Endothelial cell of umbilical vein (primary cell): ENCODE measurements at regions not wholly inside any gene's neighbourhood (a gene's known extent, or its start where the extent isn't known, plus 50 kb on each side); places are given as distances from the start of the nearest gene placed in this dataset.

ENCODE experiments used
- BruUV-seq: library from RNA; stranded (reverse); fragments of 400-500 nt; replicated peaks from 2 replicates; lab custom pipeline; 2021; lab: Mats Ljungman, UMichigan
- CTCF ChIA-PET: fragments of 300-600, 350-600 bp; sonication (Branson Sonifier 250); formaldehyde crosslinking; loops from one replicate; lab custom pipeline; 2021; ENCODE audit warnings: antibody characterized with exemption, inconsistent platforms; lab: Charles Lee
- POLR2A ChIA-PET: fragments of 300-600, 350-600 bp; sonication (Branson Sonifier 250); formaldehyde crosslinking; loops from one replicate; lab custom pipeline; 2021; ENCODE audit warnings: antibody characterized with exemption, inconsistent platforms; lab: Charles Lee
- DNase-seq: peaks from one replicate; pipeline ENCODE4 v3.0.0-alpha.2; 2011; ENCODE audit warnings: low read depth, low spot score
- FAIRE-seq: peaks from 2 replicates; lab custom pipeline; 2011; peaks lifted over from hg19 to GRCh38; lab: Jason Lieb, UNC
- H2AFZ ChIP-seq: 2 replicates; pipeline ENCODE4 v1.6.0; 2012; ENCODE audit warnings: low read depth, low read length, control low read depth, inconsistent platforms
- H3K27ac ChIP-seq: 2 replicates; pipeline ENCODE4 v1.5.1; 2011; ENCODE audit warnings: low read depth, mild to moderate bottlenecking, control low read depth, low read length, moderate library complexity; ENCODE audit not compliant: insufficient read depth
- H3K27me3 ChIP-seq, 2 experiments: 2 replicates each; pipeline versions ENCODE4 v1.6.0 to v1.6.1; 2011; ENCODE audit warnings: low read length in 2 of 2, mixed read lengths in 1 of 2; ENCODE audit not compliant: control insufficient read depth in 2 of 2, insufficient read depth in 2 of 2
- H3K36me3 ChIP-seq, 2 experiments: 2 replicates in 1 of 2; 3 replicates in 1 of 2; pipeline ENCODE4 v1.5.1; 2011; ENCODE audit warnings: low read length in 2 of 2, mild to moderate bottlenecking in 1 of 2, moderate library complexity in 1 of 2; ENCODE audit not compliant: control insufficient read depth in 2 of 2, insufficient read depth in 2 of 2; ENCODE audit errors: extremely low read depth in 1 of 2
- H3K4me1 ChIP-seq: 3 replicates; pipeline ENCODE4 v1.5.1; 2011; ENCODE audit warnings: mild to moderate bottlenecking, low read length; ENCODE audit not compliant: control insufficient read depth, insufficient read depth; ENCODE audit errors: extremely low read depth
- H3K4me2 ChIP-seq: 2 replicates; pipeline ENCODE4 v1.6.1; 2011; ENCODE audit warnings: low read length, control low read depth, mixed read lengths; ENCODE audit not compliant: insufficient read depth
- H3K4me3 ChIP-seq, 3 experiments: fragments of 200-600 bp in 1 of 3; sonication (generic), shearing (Covaris generic) in 1 of 3; replicated peaks in 1 of 3; 2 replicates each; pipeline ENCODE4 v1.5.1; 2011 to 2016; ENCODE audit warnings: control low read depth in 3 of 3, low read length in 3 of 3, mild to moderate bottlenecking in 2 of 3, inconsistent platforms in 1 of 3, low read depth in 1 of 3, moderate library complexity in 1 of 3; ENCODE audit not compliant: insufficient read depth in 1 of 3
- H3K79me2 ChIP-seq: 2 replicates; pipeline ENCODE4 v1.6.0; 2012; ENCODE audit warnings: low read length, inconsistent platforms; ENCODE audit not compliant: control insufficient read depth, insufficient read depth
- H3K9ac ChIP-seq: replicated peaks from 2 replicates; pipeline ENCODE3; 2011; ENCODE audit warnings: low read length, control low read depth; ENCODE audit not compliant: insufficient read depth; ENCODE audit errors: extremely low read depth
- H3K9me1 ChIP-seq: replicated peaks from 3 replicates; pipeline ENCODE4 v1.6.0; 2011; ENCODE audit warnings: mild to moderate bottlenecking, low read length; ENCODE audit not compliant: control insufficient read depth, insufficient read depth; ENCODE audit errors: extremely low read depth
- H3K9me3 ChIP-seq: replicated peaks from 2 replicates; pipeline ENCODE4 v1.5.1; 2012; ENCODE audit warnings: low read length, inconsistent platforms; ENCODE audit not compliant: control insufficient read depth, insufficient read depth
- H4K20me1 ChIP-seq: replicated peaks from 2 replicates; pipeline ENCODE3; 2011; ENCODE audit warnings: mild to moderate bottlenecking, low read length; ENCODE audit not compliant: control insufficient read depth, insufficient read depth; ENCODE audit errors: extremely low read depth
- EZH2 ChIP-seq: IDR thresholded peaks from 2 replicates; pipeline ENCODE4 v1.6.1; 2012; ENCODE audit warnings: borderline replicate concordance, low read depth, mild to moderate bottlenecking, moderate library complexity, low read length, inconsistent platforms; ENCODE audit not compliant: severe bottlenecking
- FOS ChIP-seq: IDR thresholded peaks from 2 replicates; pipeline ENCODE4 v1.6.1; 2011; ENCODE audit warnings: mild to moderate bottlenecking, low read length, moderate library complexity, borderline replicate concordance; ENCODE audit not compliant: insufficient read depth
- GATA2 ChIP-seq: IDR thresholded peaks from 2 replicates; pipeline ENCODE4 v1.7.0; 2011; ENCODE audit warnings: low read depth, mild to moderate bottlenecking, moderate library complexity, mixed read lengths, low read length; ENCODE audit not compliant: insufficient read length, insufficient read depth
- JUN ChIP-seq: IDR thresholded peaks from 2 replicates; pipeline ENCODE4 v1.6.1; 2011; ENCODE audit warnings: borderline replicate concordance, low read depth; ENCODE audit not compliant: insufficient read length, insufficient read depth
- MYC ChIP-seq: IDR thresholded peaks from one replicate; pipeline ENCODE4 v1.6.1; 2011; ENCODE audit warnings: mild to moderate bottlenecking, low read depth, low read length
- POLR2A ChIP-seq: IDR thresholded peaks from 2 replicates; pipeline ENCODE4 v1.6.1; 2012; ENCODE audit warnings: low read depth, mild to moderate bottlenecking, control low read depth, low read length
- POLR2AphosphoS5 ChIP-seq: IDR thresholded peaks from 2 replicates; pipeline ENCODE4 v1.6.1; 2012; ENCODE audit warnings: low read depth, mild to moderate bottlenecking, control low read depth, low read length, moderate library complexity; ENCODE audit not compliant: insufficient read depth
- dilution Hi-C: fragments of 300-500 bp; cut with MboI; formaldehyde crosslinking; loops from one replicate; pipeline ENCODE4 v1.15.0; 2019; ENCODE audit warnings: low sequenced_read_pairs; ENCODE audit not compliant: extremely low pct_ligation_motif_present
- intact Hi-C: fragments of 100-400 bp; cut with micrococcal nuclease; formaldehyde crosslinking; loops from one replicate; pipeline ENCODE4 v1.10.0; 2022
- TF ChIP-seq, protein P1 (sequence below): IDR thresholded peaks from 2 replicates; pipeline ENCODE4 v1.6.1; 2011; ENCODE audit not compliant: insufficient read depth, insufficient read length
- TF ChIP-seq, protein P2 (sequence below), 2 donors: IDR thresholded peaks; 1 replicate in 1 of 2; 2 replicates in 1 of 2; pipeline ENCODE4 v1.5.1; 2011; ENCODE audit warnings: low read length in 2 of 2, mild to moderate bottlenecking in 2 of 2, moderate library complexity in 2 of 2, control low read depth in 1 of 2, inconsistent platforms in 1 of 2, low read depth in 1 of 2; ENCODE audit not compliant: insufficient read depth in 1 of 2; ENCODE audit errors: extremely low read depth in 1 of 2

DNA sequence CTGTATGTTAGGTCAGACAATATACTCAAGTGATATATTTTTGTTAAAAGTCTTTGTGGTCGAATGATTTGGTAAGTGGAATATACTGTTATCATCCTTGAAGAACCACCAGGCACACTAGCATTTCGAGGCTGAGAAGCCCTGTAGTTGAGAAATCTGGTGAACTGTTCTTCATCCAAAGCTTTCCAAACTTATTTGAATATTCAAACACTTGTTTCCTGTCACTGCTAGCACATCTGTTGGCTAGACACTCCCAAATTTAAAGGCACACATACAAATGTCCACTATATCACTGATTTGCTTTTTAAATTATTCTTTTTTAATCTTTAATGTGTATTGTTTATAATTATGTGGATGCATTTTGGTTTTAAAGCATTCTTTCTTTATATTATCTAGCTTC, 241.9 kb upstream of the CNTNAP5 start:
- Histone ChIP-seq H3K4me2 (no peak overlapping the region), H3K9ac (no peak overlapping the region), H2AFZ (no peak overlapping the region), H3K4me3 (no peak overlapping the region), H3K36me3 (no peaks in the 10 kb centered on the region), H3K4me1 (no peaks in the 10 kb centered on the region), H3K9me3 (peaks cover 2% of the 10 kb centered on the region), H3K9me1 (no peaks in the 10 kb centered on the region), H3K79me2 (no peaks in the 10 kb centered on the region), H3K27ac (no peak overlapping the region), H4K20me1 (no peaks in the 10 kb centered on the region), H3K27me3 (no peaks in the 10 kb centered on the region)
- TF ChIP-seq, protein P1, sequence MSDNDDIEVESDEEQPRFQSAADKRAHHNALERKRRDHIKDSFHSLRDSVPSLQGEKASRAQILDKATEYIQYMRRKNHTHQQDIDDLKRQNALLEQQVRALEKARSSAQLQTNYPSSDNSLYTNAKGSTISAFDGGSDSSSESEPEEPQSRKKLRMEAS: no peak
- no peak for TF ChIP-seq FOS
- no peak for TF ChIP-seq POLR2A
- TF ChIP-seq JUN: no peak
- no peak for TF ChIP-seq POLR2AphosphoS5
- no peak for TF ChIP-seq GATA2
- TF ChIP-seq, protein P2, sequence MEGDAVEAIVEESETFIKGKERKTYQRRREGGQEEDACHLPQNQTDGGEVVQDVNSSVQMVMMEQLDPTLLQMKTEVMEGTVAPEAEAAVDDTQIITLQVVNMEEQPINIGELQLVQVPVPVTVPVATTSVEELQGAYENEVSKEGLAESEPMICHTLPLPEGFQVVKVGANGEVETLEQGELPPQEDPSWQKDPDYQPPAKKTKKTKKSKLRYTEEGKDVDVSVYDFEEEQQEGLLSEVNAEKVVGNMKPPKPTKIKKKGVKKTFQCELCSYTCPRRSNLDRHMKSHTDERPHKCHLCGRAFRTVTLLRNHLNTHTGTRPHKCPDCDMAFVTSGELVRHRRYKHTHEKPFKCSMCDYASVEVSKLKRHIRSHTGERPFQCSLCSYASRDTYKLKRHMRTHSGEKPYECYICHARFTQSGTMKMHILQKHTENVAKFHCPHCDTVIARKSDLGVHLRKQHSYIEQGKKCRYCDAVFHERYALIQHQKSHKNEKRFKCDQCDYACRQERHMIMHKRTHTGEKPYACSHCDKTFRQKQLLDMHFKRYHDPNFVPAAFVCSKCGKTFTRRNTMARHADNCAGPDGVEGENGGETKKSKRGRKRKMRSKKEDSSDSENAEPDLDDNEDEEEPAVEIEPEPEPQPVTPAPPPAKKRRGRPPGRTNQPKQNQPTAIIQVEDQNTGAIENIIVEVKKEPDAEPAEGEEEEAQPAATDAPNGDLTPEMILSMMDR (IDR thresholded peaks at IDR 0.05; ENCODE audit: extremely low read depth in 1 of 2, insufficient read depth in 1 of 2, low read depth in 1 of 2, low read length in 2 of 2): no peak
- TF ChIP-seq MYC: no peak
- no peak for TF ChIP-seq EZH2
- intact Hi-C loops (no loop called here), dilution Hi-C loops (no loop called here)
- POLR2A ChIA-PET: no interaction called here
- no TSS peak for BruUV-seq
- no peak for FAIRE-seq
- DNase-seq: no peak
- CTCF ChIA-PET: no interaction called here
